ENCODE measurements at regions not wholly inside any gene's neighbourhood (a gene's known extent, or its start where the extent isn't known, plus 50 kb on each side); places are given as distances from the start of the nearest gene placed in this dataset.

- H3K9me3 ChIP-seq, result no peaks in the 10 kb centered on the region
- no peak for DNase-seq
- no peaks in the 10 kb centered on the region for H3K36me3 ChIP-seq (replicated peaks in 1 of 2; ENCODE audit: control insufficient read depth in 1 of 2, insufficient read depth in 2 of 2, low read length in 1 of 2)
- H3K79me2 ChIP-seq (ENCODE audit: insufficient read depth), result no peaks in the 10 kb centered on the region
- H3K4me2 ChIP-seq, result no peak overlapping the region
- no peaks in the 10 kb centered on the region for H3K9me2 ChIP-seq
- no peak overlapping the region for H3K9ac ChIP-seq
- no peaks in the 10 kb centered on the region for H4K20me1 ChIP-seq (ENCODE audit: insufficient read depth)
- H2AFZ ChIP-seq (ENCODE audit: low read depth), result no peak overlapping the region
- TF ChIP-seq, protein P1, sequence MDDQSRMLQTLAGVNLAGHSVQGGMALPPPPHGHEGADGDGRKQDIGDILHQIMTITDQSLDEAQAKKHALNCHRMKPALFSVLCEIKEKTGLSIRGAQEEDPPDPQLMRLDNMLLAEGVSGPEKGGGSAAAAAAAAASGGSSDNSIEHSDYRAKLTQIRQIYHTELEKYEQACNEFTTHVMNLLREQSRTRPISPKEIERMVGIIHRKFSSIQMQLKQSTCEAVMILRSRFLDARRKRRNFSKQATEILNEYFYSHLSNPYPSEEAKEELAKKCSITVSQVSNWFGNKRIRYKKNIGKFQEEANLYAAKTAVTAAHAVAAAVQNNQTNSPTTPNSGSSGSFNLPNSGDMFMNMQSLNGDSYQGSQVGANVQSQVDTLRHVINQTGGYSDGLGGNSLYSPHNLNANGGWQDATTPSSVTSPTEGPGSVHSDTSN (IDR thresholded peaks at IDR 0.05), result no peak
- TF ChIP-seq TEAD4 (IDR thresholded peaks at IDR 0.05; ENCODE audit: borderline replicate concordance, insufficient read depth) (no peak), GABPA (IDR thresholded peaks at IDR 0.05; ENCODE audit: low read depth) (no peak), RAD21 (IDR thresholded peaks at IDR 0.05; ENCODE audit: low read length) (no peak), TCF12 (IDR thresholded peaks at IDR 0.05) (no peak), MAX (IDR thresholded peaks at IDR 0.05; ENCODE audit: low read depth) (no peak), POLR2AphosphoS5 (IDR thresholded peaks at IDR 0.05; ENCODE audit: low read depth, low read length) (no peak), SIN3A (IDR thresholded peaks at IDR 0.05; ENCODE audit: borderline replicate concordance, low read depth, low read length) (no peak), MXI1 (IDR thresholded peaks at IDR 0.05; ENCODE audit: low read depth, low read length) (no peak), SMC3 (IDR thresholded peaks at IDR 0.05; ENCODE audit: low read depth, low read length) (no peak), FOXM1 (IDR thresholded peaks at IDR 0.05; ENCODE audit: low read depth) (no peak)
- TF ChIP-seq, protein P2, sequence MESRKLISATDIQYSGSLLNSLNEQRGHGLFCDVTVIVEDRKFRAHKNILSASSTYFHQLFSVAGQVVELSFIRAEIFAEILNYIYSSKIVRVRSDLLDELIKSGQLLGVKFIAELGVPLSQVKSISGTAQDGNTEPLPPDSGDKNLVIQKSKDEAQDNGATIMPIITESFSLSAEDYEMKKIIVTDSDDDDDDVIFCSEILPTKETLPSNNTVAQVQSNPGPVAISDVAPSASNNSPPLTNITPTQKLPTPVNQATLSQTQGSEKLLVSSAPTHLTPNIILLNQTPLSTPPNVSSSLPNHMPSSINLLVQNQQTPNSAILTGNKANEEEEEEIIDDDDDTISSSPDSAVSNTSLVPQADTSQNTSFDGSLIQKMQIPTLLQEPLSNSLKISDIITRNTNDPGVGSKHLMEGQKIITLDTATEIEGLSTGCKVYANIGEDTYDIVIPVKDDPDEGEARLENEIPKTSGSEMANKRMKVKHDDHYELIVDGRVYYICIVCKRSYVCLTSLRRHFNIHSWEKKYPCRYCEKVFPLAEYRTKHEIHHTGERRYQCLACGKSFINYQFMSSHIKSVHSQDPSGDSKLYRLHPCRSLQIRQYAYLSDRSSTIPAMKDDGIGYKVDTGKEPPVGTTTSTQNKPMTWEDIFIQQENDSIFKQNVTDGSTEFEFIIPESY (IDR thresholded peaks at IDR 0.05; ENCODE audit: borderline replicate concordance, low read depth), result no peak
- WGBS (ENCODE audit: low lambda C conversion rate), result 60% methylated on average over 4 of the region's 4 CpGs
- H3F3A ChIP-seq (replicated peaks; ENCODE audit: insufficient read depth), result no peaks in the 10 kb centered on the region
- no peak overlapping the region for H3K4me3 ChIP-seq (ENCODE audit: low read depth in 2 of 2, low read length in 1 of 2)
- no peak overlapping the region for H3K27ac ChIP-seq (ENCODE audit: low read depth in 2 of 2, low read length in 1 of 2)
- H3K4me1 ChIP-seq (ENCODE audit: control insufficient read depth in 1 of 2, insufficient read depth in 2 of 2, low read depth in 1 of 2, low read length in 1 of 2), result no peaks in the 10 kb centered on the region
- ChIA-PET CTCF (no interaction called here), POLR2A (no interaction called here)
- no peaks in the 10 kb centered on the region for H3K27me3 ChIP-seq (ENCODE audit: insufficient read depth)
These were observed 195.7 kb upstream of the IPO5 start for GRCh38 chr13:97757807-97758206.

DNA sequence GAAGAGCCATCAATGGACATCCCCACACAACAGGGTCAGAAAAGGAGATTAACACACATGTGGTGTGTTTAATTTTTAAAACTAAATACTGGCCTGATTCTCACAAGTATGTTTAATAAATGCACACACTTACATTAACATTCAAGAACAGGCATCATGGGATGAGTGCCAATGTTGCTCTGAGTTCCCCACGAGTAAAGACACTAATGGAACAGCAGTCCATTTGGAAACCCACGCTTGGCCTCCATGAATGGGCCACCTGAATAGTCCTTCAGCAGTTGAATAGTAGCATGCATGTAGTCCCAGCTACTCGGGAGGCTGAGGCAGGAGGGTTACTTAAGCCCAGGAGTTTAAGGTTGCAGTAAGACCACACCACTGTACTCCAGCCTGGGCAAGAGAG is 195.2 kb upstream of the IPO5 start:
- Histone ChIP-seq H3K4me3 (ENCODE audit: low read depth in 2 of 2, low read length in 1 of 2) (no peak overlapping the region), H3F3A (replicated peaks; ENCODE audit: insufficient read depth) (no peaks in the 10 kb centered on the region), H3K9me2 (no peaks in the 10 kb centered on the region), H3K4me2 (no peak overlapping the region), H3K27me3 (ENCODE audit: insufficient read depth) (no peaks in the 10 kb centered on the region), H3K79me2 (ENCODE audit: insufficient read depth) (no peaks in the 10 kb centered on the region), H3K4me1 (ENCODE audit: control insufficient read depth in 1 of 2, insufficient read depth in 2 of 2, low read depth in 1 of 2, low read length in 1 of 2) (no peaks in the 10 kb centered on the region), H4K20me1 (ENCODE audit: insufficient read depth) (no peaks in the 10 kb centered on the region), H3K27ac (ENCODE audit: low read depth in 2 of 2, low read length in 1 of 2) (no peak overlapping the region), H2AFZ (ENCODE audit: low read depth) (no peak overlapping the region), H3K36me3 (replicated peaks in 1 of 2; ENCODE audit: control insufficient read depth in 1 of 2, insufficient read depth in 2 of 2, low read length in 1 of 2) (no peaks in the 10 kb centered on the region), H3K9ac (no peak overlapping the region), H3K9me3 (no peaks in the 10 kb centered on the region)
- no peak for TF ChIP-seq EP300 (IDR thresholded peaks at IDR 0.05; ENCODE audit: borderline replicate concordance in 1 of 2, low read depth in 1 of 2, low read length in 1 of 2)
- no peak for TF ChIP-seq NFIC (IDR thresholded peaks at IDR 0.05; ENCODE audit: borderline replicate concordance)
- no peak for TF ChIP-seq RAD21 (IDR thresholded peaks at IDR 0.05; ENCODE audit: low read length)
- TF ChIP-seq RFX5 (IDR thresholded peaks at IDR 0.05; ENCODE audit: low read length), result no peak
- TF ChIP-seq TCF12 (IDR thresholded peaks at IDR 0.05), result no peak
- TF ChIP-seq MXI1 (IDR thresholded peaks at IDR 0.05; ENCODE audit: low read depth, low read length), result no peak
- no peak for TF ChIP-seq YY1 (IDR thresholded peaks at IDR 0.05; ENCODE audit: low read depth)
- no peak for TF ChIP-seq GABPA (IDR thresholded peaks at IDR 0.05; ENCODE audit: low read depth)
- TF ChIP-seq ELF1 (IDR thresholded peaks at IDR 0.05), result no peak
- TF ChIP-seq IRF3 (IDR thresholded peaks at IDR 0.05; ENCODE audit: low read depth, low read length), result no peak
- WGBS (ENCODE audit: low lambda C conversion rate), result 0% methylated on average over 3 of the region's 3 CpGs
- ChIA-PET CTCF (no interaction called here), POLR2A (no interaction called here)
- no peak for DNase-seq
